GM19467 (cell line): ENCODE measurements at regions not wholly inside any gene's neighbourhood (a gene's known extent, or its start where the extent isn't known, plus 50 kb on each side); places are given as distances from the start of the nearest gene placed in this dataset.
"Not testable (repeated sequence)": the region's sequence is repeated elsewhere in the genome, so short reads cannot be mapped to it uniquely, and the experiment has no call there.

Experiments used
- ATAC-seq: cut with Tn5 transposase; IDR thresholded peaks from one replicate; pipeline ENCODE4 v1.9.1; 2021; ENCODE audit warnings: mild to moderate bottlenecking, moderate library complexity; ENCODE audit not compliant: unreplicated experiment

DNA sequence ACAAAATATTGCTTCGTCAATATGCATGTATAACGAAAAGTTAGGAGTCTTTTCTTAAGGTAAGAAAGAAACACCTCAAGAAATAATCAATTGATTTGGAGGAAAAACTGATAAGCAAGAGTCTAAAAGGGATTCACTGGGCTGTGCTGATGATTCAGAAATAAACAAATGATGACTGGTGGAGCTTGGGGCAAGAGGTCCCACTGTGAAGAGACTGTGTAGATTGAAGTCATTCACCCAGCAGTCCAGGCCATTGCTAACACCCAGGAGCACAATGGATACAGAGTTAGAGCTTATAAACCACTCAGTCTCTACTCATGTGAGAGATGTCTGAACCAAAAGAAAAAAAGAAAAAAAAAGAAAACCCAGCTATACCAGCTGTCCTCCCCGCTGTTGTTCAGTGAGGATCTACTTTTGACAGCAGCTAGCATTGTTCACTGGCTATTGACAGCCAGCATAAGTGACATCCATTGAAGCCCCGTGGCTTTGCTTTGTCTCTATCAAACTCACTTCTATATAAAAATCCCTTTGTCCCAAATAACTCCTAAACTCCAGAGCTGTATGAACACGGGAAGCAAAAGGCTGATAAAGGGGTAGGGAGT, 255.5 kb downstream of the KCTD12 start:
- ATAC-seq = no peak

DNA sequence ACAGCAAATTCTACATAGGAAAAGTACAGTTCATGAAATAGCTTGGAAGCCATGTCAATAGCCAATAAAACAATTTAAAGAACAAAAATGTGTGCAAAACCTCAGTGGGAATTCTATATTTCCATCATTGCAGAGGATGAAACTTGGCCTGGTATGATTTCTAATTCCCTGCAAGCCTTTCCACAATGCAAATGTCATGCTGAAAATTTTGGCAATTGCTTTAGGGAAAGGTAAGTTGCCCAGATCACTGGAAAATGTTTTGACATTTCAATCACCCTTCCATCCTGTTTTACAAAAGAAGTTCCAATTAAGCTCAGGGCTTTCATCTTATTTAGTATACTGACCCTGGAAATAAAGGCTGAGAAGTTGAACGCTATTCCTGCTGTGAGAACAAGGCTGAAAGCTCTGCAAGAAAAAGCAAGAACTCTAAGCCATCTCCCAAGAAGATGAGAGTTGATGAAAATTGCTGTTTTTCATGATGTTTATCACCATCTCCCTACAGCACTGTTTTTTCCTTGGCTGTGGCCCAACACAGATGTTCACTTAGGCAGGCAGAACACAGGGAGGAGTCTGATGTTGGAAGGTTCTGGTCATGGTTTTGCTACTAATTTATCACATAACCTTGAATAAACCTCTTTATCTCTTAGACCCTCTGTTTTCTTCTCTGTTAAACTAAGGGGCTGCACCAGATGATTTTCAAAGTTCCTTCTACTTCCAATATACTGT, 263.7 kb downstream of the KCTD12 start:
- ATAC-seq = no peak

DNA sequence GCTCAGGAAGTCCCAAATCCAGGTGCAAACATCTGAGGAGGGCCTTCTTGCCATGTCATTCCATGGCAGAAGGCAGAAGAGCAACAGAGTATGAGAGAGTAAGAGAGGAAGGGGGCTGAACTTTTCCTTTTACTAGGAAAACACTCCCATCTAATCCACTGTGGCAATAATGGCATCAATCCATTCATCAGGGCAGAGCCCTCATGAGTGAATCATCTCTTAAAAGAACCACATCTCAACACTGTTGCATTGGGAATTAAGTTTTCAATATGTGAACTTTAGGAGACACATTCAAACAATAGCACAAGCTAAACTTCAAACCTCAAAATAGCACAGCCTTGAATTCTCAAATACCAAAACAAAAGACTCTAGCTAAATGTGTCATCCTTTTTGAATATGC, 264.5 kb downstream of the KCTD12 start:
- ATAC-seq = no peak

DNA sequence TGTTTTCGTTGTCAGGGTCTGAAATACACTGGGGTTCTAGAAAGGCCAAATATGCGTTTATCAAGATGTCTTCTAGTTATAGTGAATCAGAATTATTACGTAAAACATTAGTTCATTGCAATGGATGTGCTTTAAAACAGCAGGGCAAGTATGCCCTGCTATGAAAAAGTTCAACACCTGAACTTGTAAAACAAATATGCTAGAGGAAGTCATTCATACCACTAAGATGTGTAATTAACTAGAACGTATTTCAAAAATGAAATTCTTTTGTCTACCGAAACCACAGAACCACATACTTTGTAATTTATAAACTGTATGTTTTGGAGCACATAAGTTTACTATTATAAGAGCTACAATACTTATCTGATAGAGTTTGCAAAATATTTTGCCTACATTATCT, 266.2 kb downstream of the KCTD12 start:
- ATAC-seq = no peak

DNA sequence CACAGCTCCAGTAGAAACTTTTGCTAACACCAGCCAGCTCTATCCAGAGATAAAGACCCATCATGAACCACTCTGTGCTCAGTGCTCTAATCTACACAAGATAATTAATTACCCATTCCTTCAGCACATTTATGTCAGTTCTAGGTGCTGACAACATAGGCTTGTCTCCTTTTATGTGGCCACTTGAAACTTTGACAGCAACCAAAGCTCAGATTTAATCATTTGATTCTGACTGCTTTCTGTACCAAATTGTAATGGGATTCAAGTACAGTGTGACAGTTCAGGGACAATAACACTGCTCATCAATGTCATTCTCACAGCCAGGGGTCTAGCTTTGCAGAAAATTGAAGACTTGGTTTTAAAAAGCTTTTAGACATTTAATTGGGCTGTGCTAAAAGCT, 266.6 kb downstream of the KCTD12 start:
- ATAC-seq = no peak

DNA sequence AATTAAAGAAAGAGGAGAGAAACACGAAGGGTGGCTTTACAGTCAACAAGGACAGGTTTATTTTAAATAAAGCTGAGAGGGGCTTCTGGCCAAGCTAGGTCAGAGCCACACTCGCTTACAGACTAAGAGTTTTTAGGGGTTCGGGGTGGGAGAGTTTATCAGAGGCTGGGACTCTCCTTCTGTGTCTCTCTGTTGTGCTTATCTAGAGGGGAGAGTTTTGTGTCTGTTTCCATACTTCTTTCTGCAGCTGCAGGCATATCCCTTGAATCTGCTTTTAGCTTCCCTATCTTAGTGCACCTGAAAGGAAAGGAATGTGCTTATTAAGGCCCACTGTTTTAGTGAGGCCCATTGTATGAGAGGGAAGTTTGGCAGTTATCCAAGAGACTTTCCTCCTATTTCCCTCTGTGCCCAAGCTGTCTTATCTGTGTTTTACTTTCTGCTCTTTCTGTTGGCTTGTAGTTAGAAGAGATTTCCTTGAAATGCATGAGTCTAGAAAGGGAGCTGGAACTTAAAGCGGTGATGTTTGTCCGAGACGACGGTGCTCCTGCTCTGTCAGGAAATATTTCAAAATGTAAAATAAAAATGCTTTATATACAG, 275.3 kb downstream of the KCTD12 start:
- no peak for ATAC-seq

DNA sequence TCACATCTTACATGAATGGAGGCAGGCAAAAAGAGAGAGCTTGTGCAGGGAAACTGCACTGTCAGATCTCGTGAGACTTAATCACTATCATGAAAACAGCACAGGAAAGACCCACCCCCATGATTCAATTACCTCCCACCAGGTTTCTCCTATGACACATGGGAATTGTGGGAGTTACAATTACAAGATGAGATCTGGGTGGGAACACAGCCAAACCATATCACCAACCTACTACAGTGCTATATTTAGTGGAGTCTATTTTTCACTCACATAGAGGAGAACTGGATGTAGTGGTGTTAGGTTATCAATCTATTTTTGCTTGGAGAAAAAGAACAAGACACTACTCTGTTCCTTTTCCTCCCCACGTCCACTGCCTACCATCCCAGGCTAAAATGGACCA, 276.6 kb downstream of the KCTD12 start:
- ATAC-seq = no peak

DNA sequence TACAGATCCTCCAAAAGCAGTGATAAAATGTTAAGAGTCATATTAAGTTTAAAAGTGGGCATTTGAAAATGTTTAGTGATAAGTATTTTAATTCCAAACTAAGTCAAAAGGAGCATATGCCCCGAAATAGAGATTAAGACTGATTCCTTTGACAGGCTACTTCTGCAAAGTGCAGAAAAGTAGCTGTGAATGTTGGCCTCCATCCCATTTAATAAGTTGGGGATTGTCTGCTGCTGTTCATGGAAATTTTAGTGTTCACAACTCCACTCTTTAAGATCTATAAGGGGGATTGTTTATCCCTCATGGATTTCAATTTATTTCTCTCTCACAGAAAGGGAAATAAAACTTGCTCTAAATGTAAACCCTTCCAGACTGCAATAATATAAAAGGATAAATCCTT, 278.3 kb downstream of the KCTD12 start:
- ATAC-seq = no peak

DNA sequence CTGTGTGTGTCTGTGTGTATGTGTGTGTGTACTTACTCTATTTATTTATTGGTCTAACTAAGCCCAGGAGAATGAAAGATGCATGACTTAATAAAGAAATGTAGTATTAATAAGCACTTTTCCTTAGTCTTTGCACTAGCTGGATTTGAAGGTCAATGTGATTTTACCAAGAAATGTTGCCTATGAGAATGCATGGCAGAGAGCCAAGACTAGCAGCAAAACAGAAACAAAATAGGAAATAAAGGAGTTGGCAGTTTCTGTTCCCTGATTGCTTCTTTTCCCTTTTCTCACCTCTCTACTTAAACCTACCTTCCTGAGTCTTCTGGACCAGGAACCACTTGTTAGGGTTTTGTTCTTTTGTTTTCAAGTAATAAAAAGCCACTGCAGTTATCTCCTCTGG, 286.1 kb downstream of the KCTD12 start:
- no peak for ATAC-seq

DNA sequence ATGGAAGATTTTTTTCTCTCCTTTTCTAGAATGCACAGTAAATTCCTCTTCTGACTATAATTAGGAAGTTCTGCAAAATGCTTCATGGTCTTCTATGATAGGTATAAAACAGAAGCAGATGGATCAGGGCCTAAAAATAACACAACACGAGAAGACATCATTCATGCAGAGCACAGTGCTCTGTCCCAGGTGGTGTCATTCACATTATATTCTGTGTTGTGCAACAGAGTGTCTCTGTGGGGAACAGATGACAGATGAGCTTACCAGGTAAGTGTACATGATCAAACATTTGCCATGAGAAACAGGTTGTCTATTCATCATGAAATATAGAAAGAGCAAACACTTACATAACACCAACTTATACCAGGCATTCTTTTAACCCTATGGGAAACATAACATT, 288.3 kb downstream of the KCTD12 start:
- ATAC-seq = no peak

DNA sequence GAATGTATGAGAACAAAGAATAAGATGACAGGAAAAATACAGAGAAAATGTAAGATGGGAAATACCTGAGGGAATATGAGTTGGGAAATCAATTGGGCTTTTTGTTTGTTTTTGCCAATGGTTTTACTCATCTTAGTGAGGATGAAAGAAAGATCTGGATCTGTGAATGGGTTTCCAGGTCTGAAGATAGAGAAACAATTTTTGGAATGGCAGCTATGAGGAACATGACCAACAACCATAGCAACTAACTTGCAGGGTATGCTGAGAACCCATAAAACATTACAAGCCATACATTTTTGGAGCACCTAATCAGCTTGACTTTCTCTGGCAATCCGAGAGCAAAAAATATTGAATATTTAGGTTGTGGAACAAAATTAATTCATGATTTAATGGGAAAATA, 290.0 kb downstream of the KCTD12 start:
- no peak for ATAC-seq

DNA sequence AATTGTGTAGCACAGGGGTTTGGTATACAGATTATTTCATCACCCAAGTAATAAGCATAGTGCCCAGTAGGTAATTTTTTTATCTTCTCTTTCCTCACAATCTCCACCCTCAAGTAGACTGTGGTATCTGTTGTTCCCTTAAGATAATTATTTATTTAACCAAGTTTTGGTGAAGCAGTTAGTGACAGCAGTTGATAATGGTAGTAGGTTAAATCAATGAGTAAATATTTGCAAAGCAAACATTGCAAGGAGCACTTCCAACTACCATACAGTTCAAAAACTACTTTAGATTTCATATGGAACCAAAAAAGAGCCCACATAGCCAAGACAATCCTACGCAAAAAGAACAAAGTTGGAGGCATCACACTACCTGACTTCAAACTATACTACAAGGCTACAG, 291.8 kb downstream of the KCTD12 start:
- no peak for ATAC-seq

DNA sequence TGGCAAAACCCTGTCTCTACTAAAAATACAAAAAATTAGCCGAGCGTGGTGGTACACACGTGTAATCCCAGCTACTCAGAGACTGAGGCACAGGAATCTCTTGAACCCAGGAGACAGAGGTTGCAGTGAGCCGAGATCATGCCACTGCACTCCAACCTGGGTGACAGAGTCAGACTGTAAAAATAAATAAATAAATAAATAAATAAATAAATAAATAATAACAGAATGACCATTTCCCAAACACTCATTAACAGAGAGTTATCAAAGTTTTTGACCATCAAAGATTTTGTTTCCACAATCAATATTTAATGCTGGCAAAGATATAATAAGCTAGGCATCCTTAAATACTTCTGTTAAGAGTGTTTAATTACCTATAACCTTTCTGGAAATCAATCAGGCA, 299.4 kb downstream of the KCTD12 start:
- ATAC-seq = no peak

DNA sequence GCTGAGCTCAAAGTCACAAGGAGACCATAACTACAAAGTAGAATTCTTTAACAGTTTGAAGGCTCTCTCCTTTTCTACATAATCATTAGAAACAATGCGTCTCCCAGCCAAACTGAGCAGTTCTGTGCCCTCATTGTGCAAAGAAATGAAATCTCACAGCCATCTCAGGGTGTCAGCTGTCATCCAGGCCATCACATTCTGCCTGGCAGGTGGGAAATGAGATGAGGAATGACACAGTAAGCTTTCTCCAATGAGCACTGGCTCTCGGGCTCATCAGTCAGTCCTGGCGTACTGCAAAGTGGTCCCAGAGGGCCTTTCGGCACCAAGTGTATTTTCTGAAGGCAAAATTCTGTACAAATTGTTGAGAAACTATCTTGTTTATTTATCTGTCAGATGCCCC, 306.5 kb downstream of the KCTD12 start:
- ATAC-seq = no peak

DNA sequence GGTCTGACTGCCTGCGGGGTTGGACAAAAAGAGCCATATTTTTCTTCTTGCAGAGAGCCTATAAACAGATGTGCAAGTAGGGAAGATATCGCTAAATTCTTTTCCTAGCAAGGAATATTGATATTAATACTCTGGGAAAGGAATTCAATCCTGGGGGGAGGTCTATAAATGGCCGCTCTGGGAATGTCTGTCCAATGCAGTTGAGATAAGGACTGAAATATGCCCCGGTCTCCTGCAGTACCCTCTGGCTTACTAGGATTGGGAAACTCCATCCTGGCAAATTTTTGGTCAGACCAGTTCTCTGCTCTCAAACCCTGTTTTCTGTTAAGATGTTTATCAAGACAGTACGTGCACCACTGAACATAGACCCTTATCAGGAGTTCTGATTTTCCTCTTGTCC, 310.6 kb downstream of the KCTD12 start:
- not testable (repeated sequence) for ATAC-seq

DNA sequence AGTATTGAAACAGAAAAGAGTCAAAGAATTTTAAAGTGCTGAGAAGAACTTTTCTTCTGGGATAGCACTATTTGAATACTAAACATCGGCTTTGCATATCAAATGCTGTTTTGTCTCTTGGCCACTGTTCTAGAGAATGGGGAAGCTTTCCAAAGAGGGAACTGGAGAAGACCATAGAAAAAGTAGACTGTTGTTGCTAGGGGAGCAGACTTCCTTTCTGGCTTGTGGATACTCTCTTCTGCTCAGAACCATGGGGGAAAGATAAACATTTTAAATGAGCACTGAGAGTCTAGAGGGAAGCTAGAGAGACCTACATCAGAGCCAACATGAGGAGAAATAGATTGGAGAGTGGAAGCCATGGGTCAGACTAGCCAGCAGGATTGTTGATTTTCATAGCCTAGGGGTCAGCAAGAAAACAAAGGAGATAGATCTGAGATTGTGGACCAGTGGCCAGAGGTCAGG, 315.7 kb downstream of the KCTD12 start:
- ATAC-seq = no peak

DNA sequence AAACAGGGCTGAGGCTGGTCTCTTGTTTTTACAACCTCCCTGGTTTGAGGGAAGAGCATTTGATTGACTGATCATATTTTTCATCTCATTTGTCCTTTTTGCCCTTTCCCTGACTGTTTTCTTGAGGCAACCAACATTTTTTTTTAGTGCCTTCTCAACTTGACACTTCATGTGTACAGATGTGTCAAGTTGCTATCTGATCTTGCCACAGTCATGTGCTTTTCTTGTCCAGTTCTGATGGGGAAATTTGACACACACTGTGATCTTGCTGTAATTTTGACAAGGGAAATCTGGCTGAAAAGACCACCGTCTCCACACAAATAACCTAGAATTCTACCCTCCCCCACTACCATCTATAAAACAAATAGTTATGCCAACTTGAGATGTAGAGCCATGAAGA, 329.6 kb downstream of the KCTD12 start:
- no peak for ATAC-seq

DNA sequence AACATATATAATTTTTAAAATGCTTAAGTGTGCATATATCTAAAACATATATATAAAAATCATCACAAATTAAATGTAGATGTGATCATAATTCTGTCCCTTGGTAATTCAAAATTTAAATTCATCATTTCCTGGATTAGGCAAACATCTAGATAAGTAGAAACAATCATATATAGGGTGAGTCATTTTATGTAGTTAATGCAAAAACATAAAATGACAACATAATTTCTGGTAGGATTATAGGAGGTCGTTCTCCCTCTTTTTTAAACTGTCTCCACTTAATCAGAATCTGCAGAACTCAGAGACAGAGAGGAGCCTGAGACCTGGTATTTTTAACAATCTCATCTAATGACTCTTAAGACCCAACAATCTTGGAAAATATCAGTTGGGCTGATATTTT, 333.4 kb downstream of the KCTD12 start:
- no peak for ATAC-seq

DNA sequence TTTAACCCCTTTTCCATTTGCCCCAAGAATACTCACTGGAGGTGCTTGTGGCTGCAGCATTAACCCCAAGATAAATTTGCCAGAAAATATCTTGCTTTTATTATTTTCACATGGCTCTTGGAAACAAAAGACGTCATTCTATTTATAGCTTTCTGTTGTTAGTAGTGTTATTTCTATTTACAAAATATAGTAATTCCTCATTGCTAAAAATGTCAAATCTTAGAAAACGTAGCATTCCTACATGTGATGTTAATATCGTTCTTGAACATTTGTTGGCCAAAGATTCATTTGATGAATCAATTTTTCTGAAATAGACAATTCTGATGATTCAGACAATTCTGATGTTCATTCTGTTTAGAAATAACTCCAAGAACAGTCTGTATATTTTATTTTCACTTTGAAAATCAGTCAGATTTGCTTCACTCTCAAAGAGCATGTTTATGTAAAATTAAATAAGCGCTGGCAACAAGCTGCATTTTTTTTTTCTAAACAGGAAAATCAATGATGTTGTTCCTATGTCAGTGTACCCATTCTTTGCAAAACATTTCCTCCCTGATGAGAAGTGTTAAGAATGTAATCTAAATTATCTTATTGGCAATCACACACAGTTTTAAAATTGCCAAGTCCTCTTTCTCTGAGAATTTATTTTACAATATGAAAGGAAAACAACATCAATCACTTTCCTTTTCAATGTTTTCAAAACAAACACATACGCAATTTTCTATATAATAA, 334.0 kb downstream of the KCTD12 start:
- ATAC-seq = no peak

DNA sequence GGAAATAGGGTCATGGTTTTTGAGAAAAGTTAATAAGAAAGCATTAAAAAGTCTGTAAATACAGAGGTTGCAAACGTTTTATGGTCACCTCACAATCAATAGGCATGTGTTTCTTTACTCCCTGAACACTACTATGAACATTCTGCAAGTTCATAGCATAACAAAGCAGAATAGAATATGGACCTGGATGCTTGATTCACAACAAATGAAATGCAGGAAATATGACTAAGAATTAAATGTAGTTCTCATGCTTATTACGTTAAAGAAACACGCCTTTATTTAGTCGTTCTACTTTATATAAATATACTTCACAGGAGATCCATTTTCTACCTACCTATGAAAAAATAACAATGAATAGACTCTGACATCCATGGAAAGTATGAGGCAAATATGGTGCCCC, 344.0 kb downstream of the KCTD12 start:
- no peak for ATAC-seq

DNA sequence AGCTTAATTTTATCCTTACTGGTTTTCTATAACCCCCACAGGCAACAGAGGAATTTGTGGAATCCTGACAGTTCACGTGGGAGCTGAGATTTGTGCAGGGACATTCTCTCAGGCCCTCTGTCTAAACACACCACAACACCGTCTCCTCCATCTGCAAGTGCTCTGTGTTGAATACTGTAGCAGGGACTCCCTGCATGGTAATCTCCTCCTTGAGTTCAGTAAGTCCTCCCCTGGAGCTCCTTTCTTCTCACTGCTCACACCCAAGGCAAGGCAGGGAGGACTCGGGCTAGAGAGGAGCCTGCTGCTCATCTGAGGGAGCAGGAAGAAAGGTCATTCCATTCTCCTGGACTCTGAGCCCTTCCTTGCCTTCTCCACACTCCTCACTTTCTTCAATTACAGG, 348.2 kb downstream of the KCTD12 start:
- ATAC-seq = no peak

DNA sequence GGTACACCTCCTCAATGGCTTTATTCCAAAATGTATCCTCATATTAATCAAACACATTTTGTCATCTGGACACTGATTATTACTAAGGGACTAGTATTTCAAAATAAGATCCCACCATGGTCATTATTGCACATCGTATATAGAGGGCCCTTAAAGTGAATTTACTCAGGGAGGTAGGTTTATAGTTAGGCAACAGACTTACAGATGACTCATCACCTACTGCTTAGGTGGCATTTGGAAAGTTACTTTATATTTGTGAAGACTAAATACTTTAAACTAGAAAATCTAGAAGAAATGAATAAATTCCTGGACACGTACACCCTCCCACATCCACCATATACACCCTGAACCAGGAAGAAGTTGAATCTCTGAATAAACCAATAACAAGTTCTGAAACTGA, 353.0 kb downstream of the KCTD12 start:
- no peak for ATAC-seq
